Transverse colon (tissue), 4 donors: ENCODE measurements at regions not wholly inside any gene's neighbourhood (a gene's known extent, or its start where the extent isn't known, plus 50 kb on each side); places are given as distances from the start of the nearest gene placed in this dataset.

Experiments used
- DNase-seq: peaks from one replicate; pipeline ENCODE4 v3.0.0-alpha.2; 2019
- H3K27ac ChIP-seq, 4 donors: fragments of 200-600 bp; sonication (generic); 2 replicates each; pipeline ENCODE4 v1.5.1; 2016 to 2018; ENCODE audit warnings: inconsistent platforms in 4 of 4
- H3K27me3 ChIP-seq: fragments of 200-600 bp; sonication (generic); 2 replicates; pipeline ENCODE4 v1.5.1; 2017; ENCODE audit warnings: inconsistent platforms
- H3K36me3 ChIP-seq, 4 donors: fragments of 200-600 bp; sonication (generic); 2 replicates each; pipeline ENCODE4 v1.5.1; 2017 to 2019; ENCODE audit warnings: inconsistent platforms in 4 of 4
- H3K4me1 ChIP-seq, 4 donors: fragments of 200-600 bp; sonication (generic); 2 replicates each; pipeline ENCODE4 v1.5.1; 2017 to 2020; ENCODE audit warnings: inconsistent platforms in 4 of 4
- H3K4me3 ChIP-seq, 4 donors: fragments of 200-600 bp; sonication (generic); 1 replicate in 1 of 4; 2 replicates in 3 of 4; pipeline versions ENCODE4 v1.5.1 to v1.6.1; 2017 to 2019; ENCODE audit warnings: inconsistent platforms in 4 of 4
- H3K9me3 ChIP-seq, 2 donors: fragments of 200-600 bp; sonication (generic); 2 replicates each; pipeline ENCODE4 v1.5.1; 2017 to 2019; ENCODE audit warnings: inconsistent platforms in 2 of 2
- CTCF ChIP-seq, 5 experiments: fragments of 200-600 bp in 3 of 5; fragments of 450-650 bp in 2 of 5; sonication (generic) in 3 of 5; IDR thresholded peaks; 1 replicate in 2 of 5; 2 replicates in 3 of 5; pipeline ENCODE4 v1.5.1; 2016 to 2017; ENCODE audit warnings: antibody characterized with exemption in 5 of 5, inconsistent platforms in 3 of 5, mild to moderate bottlenecking in 2 of 5, moderate library complexity in 1 of 5
- EP300 ChIP-seq: sonication (generic); formaldehyde crosslinking; IDR thresholded peaks from one replicate; pipeline ENCODE4 v1.6.1; 2017; ENCODE audit warnings: antibody characterized with exemption, low read depth
- POLR2A ChIP-seq: fragments of 450-650 bp; IDR thresholded peaks from one replicate; pipeline ENCODE4 v1.6.1; 2016; ENCODE audit warnings: antibody characterized with exemption, mild to moderate bottlenecking, moderate library complexity
- POLR2AphosphoS5 ChIP-seq, 3 donors: sonication (generic); formaldehyde crosslinking; IDR thresholded peaks; one replicate each; pipeline ENCODE4 v1.6.1; 2016; ENCODE audit warnings: antibody characterized with exemption in 3 of 3
- WGBS, 2 donors: methylation state at CpG; one replicate each; pipeline ENCODE4 v1.1.5; 2018; ENCODE audit warnings: low coverage in 1 of 2; 5-methylcytosine and 5-hydroxymethylcytosine counted together
- in situ Hi-C, 4 donors: fragments of 200-750 bp; cut with MboI; loops; one replicate each; pipeline versions ENCODE4 v1.15.0 to v1.15.1; 2017; ENCODE audit warnings: low sequenced_read_pairs in 3 of 4, low pct_ligation_motif_present in 1 of 4, low pct_unique_long_range_greater_than_20kb in 1 of 4
- intact Hi-C: fragments of 100-400 bp; cut with DNase I; formaldehyde crosslinking; loops from one replicate; pipeline ENCODE4 v1.15.1; 2023; ENCODE audit warnings: low total_unique reads

- Histone ChIP-seq H3K4me1 (no peaks in the 10 kb centered on the region), H3K9me3 (no peaks in the 10 kb centered on the region), H3K27me3 (no peaks in the 10 kb centered on the region), H3K36me3 (no peaks in the 10 kb centered on the region), H3K27ac (no peak overlapping the region), H3K4me3 (no peak overlapping the region)
- TF ChIP-seq POLR2A (no peak), POLR2AphosphoS5 (IDR thresholded peaks at IDR 0.05) (no peak), CTCF (IDR thresholded peaks at IDR 0.05) (no peak), EP300 (no peak)
- in situ Hi-C loops, result no loop called here
- intact Hi-C loops, result no loop called here
- no peak for DNase-seq
Observed at GRCh38 chr17:53016085-53016484, 806.6 kb upstream of the KIF2B start.

- WGBS, 2 donors, result 71 to 90% methylated on average over 2 of the region's 2 CpGs
- in situ Hi-C loops, result no loop called here
- TF ChIP-seq POLR2A (no peak), CTCF (IDR thresholded peaks at IDR 0.05) (no peak), EP300 (no peak)
Observed at GRCh38 chr17:53012364-53012763, 810.4 kb upstream of the KIF2B start.

GRCh38 chr17:53006006-53006405, 816.7 kb upstream of the KIF2B start:
- in situ Hi-C loops (no loop called here), intact Hi-C loops (no loop called here)
- no peaks in the 10 kb centered on the region for H3K4me1 ChIP-seq
- H3K9me3 ChIP-seq, result no peaks in the 10 kb centered on the region
- 30 to 48% methylated on average over 1 of the region's 1 CpG for WGBS, 2 donors
- TF ChIP-seq POLR2A, result no peak
- no peak for TF ChIP-seq EP300
- no peak for TF ChIP-seq POLR2AphosphoS5 (IDR thresholded peaks at IDR 0.05)
- TF ChIP-seq CTCF (IDR thresholded peaks at IDR 0.05), result no peak
- no peaks in the 10 kb centered on the region for H3K27me3 ChIP-seq
- no peak overlapping the region for H3K27ac ChIP-seq
- H3K4me3 ChIP-seq, result no peak overlapping the region
- H3K36me3 ChIP-seq, result no peaks in the 10 kb centered on the region
- no peak for DNase-seq

More at GRCh38 chr17:53012364-53012763, 810.4 kb upstream of the KIF2B start:
- no peaks in the 10 kb centered on the region for H3K36me3 ChIP-seq
- H3K4me1 ChIP-seq, result no peaks in the 10 kb centered on the region
- no peak overlapping the region for H3K4me3 ChIP-seq
- no peak for DNase-seq
- intact Hi-C loops, result no loop called here
- H3K9me3 ChIP-seq, result no peaks in the 10 kb centered on the region
- H3K27me3 ChIP-seq, result no peaks in the 10 kb centered on the region
- H3K27ac ChIP-seq, result no peak overlapping the region

GRCh38 chr17:53004902-53005301, 817.8 kb upstream of the KIF2B start:
- Histone ChIP-seq H3K4me3 (no peak overlapping the region), H3K36me3 (no peaks in the 10 kb centered on the region), H3K27me3 (no peaks in the 10 kb centered on the region), H3K27ac (no peak overlapping the region), H3K9me3 (no peaks in the 10 kb centered on the region), H3K4me1 (no peaks in the 10 kb centered on the region)
- no peak for TF ChIP-seq POLR2AphosphoS5 (IDR thresholded peaks at IDR 0.05)
- TF ChIP-seq POLR2A, result no peak
- no peak for TF ChIP-seq EP300
- TF ChIP-seq CTCF (IDR thresholded peaks at IDR 0.05), result no peak
- in situ Hi-C loops (no loop called here), intact Hi-C loops (no loop called here)
- DNase-seq, result no peak
